HG03175 (cell line): ENCODE measurements at regions not wholly inside any gene's neighbourhood (a gene's known extent, or its start where the extent isn't known, plus 50 kb on each side); places are given as distances from the start of the nearest gene placed in this dataset.
"Not testable (repeated sequence)": the region's sequence is repeated elsewhere in the genome, so short reads cannot be mapped to it uniquely, and the experiment has no call there.

Experiments
- ATAC-seq: cut with Tn5 transposase; IDR thresholded peaks from one replicate; pipeline ENCODE4 v1.9.1; 2021; ENCODE audit warnings: mild to moderate bottlenecking, moderate library complexity; ENCODE audit not compliant: unreplicated experiment

DNA sequence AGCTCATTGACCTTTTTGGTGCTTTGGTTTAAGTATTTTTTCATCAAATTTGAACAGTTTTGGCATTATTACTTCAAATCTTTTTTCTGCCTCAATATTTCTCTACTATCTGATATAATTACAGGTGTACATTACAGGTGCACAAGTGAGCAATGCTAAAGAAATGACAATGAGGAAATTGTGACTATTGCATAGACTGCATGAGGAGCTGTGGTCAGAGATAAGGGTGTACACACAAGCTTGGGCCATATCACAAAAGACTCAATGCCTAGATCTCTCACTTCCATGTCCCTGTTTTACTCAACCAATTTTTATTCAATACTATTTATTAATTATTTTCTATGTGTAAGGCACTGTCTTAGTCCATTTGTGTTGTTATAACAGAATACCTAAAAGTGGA, 251.0 kb upstream of the UBASH3B start:
- no peak for ATAC-seq

DNA sequence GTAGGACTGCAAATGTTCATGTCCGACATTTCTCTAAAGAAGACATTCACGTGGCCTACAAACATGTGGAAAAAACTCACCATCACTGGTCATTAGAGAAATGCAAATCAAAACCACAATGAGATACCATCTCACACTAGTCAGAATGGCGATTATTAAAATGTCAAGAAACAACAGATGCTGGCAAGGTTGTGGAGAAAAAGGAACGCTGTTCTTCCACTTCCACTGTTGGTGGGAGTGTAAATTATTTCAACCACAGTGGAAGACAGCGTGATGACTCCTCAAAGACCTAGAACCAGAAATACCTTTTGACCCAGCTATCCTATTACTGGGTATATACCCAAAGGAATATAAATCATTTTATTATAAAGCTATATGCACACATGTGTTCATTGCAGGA, 253.9 kb upstream of the UBASH3B start:
- not testable (repeated sequence) for ATAC-seq

DNA sequence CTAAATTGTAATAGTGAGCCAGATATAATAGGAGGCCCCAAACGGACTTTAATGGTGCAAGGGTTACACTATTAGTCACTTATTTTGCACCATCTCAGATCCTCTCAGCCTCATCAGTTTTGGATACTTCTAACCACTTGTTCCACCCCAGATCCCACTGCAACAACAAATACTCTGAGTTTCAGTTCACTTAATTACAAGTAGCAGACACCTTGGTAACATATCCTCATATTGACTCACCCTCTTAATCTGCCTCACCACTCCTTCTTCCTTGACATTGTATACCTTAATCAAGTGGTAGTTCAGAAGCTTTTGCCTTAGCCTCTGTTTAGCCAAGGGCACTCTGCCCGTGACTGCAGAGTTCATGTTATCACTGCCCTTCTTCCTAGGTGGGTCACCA, 256.1 kb upstream of the UBASH3B start:
- peak; percentile 88 for ATAC-seq

DNA sequence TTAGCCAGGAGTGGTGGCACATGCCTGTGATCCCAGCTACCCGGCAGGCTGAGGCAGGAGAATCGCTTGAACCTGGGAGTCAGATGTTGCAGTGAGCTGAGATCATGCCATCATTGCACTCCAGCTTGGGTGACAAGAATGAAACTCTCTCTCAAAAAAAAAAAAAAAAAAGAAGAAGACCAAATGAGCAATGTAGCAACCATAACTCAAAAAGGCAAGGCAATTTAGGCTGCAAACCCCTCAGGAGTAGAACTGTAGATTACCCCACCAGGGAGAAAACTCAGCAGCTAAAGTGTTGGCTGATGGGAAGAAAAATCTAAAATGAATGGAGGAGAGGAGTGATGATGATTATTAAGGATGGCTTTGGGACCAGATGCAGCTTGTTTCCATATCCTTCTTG, 256.7 kb upstream of the UBASH3B start:
- no peak for ATAC-seq

DNA sequence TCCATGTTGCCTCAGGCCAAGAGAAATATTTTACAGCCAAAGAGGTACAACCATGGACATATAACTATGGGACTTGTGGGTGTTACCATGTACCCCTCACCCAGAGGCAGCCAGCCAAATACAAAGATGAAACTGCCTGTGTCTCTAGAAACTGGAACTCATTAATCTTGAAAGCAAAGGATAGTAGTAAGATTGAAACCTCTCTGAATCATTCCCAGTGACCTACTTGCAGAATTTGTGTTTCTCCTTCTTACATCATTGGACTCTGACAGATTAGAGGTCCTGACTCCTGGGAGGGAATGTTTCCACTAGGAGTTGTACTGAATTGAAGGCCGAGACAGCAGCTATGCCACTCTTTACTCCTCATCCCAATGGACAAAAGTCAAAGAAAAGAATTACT, 257.4 kb upstream of the UBASH3B start:
- ATAC-seq, result peak; percentile 50

DNA sequence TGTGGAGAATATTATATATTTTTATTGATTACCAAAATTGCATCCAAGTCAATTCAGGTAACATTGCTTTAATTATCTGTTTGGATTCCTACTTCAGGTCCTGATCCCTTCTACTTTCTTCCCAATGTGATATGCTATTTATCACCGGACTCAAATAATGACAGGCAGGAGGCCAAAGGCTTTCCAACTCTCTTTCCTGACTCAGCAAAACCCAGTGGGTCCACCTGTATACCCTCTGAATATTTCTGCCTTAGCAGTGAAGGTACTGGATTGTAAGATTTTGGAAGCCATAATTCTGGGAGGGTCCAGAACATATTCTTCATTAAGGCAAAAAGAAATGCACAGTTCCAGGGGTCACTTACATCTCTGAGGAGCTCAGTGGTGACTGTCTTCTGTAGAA, 260.2 kb upstream of the UBASH3B start:
- ATAC-seq, result no peak

DNA sequence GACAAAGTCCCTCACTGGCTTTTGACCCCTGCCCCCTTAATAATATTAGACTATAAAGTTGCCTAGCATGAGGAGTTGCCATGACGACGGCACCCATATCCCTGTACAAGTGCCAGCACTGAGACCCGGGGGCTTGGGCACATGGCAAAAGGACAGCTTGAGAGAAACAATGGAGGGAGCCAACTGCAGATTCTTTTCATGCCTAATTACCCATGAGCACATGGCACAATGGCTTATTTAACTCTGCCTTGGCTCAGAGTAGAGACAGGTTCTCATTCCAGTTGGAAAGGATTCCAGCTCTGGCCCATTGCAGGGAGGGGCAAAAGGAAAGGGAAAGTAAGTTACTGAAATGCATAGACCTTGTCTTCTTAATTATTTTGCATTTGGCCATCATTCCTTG, 261.2 kb upstream of the UBASH3B start:
- ATAC-seq, result no peak

DNA sequence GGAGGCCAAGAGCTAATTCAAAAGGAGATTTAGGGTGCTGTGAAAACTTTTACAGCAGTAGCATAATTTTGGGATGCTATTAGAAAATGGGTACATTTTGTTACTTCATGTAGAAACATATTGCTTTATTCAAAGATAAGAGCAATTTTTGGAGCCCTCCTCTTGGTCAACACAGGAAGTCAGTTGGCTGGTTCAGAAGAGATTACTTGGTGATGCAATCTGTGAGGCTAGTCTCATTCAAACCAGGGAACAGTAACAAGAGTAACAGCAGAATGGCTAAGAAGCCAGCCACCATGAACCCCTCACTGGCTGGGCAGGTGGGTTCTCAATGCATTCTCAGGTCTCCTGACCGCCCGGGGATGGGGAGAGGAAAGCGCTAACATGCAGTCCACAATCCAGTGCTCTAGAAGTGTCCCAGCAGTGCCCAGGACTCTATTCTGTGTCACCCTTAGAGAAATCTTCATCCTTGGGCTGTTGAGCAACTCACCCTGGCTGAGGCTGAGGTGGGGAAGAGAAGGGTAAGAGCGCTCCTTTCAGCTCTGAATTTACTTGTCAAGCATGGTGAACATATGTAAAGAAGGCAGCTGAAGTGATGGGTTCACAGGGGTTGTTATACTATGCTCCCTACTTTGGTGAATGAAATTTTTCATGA, 262.2 kb upstream of the UBASH3B start:
- no peak for ATAC-seq

DNA sequence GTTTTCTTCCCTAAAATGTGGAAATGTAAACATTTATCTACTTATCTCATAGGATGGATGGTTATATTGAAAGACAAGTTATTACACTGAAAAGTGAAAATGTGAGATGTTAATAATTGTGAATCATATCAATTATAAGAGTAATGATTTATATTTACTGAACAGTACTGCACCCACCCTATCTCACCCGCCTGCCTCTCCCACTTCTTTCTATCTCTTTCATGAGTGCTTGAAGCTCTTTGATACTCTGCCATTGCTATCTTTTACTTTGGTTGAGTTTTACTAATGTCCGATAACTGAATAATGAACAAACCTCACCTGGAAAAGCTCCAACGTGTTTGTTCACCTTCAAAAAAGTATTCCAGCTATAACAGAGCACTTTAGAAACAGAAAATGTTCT, 263.0 kb upstream of the UBASH3B start:
- no peak for ATAC-seq

DNA sequence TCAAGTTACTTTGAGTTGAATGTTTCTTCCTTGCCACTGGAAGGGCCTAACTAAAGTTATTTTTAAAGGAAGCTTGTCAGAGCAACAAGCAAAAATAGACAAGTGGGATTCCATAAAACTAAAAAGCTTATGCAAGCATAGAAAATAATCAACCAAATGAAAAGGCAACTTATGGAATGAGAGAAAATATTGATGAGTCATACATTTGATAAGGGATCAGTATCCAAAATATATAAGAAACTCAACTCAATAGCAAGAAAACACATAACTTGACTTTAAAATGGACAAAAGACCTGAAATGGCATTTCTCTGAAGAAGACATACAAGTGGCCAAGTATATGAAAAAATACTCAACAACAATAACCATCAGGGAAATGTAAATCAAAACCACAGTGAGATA, 264.5 kb upstream of the UBASH3B start:
- no peak for ATAC-seq

DNA sequence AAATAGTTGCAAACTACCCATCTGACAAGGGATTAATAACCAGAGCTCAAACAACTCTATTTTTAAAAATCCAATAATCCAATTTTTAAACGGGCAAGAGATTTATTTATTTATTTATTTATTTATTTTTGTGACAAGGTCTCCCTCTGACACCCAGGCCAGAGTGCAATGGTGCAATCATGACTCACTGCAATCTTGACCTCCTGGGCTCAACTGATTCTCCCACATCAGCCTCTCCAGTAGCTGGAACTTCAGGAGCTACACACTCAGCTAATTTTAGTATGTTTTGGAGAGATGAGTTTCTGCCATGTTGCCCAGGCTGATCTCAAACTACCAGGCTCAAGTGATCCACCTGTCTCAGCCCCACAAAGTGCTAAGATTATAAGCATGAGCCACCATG, 267.2 kb upstream of the BLID start:
- no peak for ATAC-seq

DNA sequence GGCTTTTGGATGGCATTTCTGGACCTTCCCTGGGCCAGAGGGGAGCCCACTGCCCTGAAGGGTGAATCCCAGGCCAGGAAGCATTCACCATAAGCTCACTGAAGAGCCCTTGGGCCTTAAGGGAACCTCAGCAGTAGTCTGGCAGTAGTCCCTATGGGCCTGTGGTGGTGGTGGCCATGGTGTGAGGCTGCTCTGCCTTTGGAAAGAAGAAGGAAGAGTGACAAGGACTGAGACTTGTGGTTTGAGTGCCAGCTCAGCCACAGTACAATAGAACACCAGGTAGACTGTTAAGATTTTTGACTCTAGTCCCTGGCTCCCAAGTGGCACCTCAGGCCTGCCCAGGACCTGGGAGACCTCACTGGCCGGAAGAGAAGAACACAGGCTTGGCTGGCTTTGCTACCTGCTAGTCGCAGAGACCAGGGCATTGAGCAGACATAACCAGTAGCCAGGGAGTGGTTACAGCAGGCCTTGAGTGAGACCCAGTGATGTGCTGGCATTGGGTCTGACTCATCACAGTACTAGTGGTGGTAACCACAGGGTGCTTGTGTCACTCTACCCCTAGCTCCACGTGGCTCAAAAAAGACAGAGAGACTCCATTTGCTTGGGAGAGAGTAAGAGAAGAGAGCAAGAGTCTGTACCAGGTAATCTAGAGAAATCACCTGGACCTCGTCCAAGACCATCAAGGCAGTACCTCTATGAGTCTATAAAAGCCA, 259.8 kb upstream of the BLID start:
- ATAC-seq, result no peak

DNA sequence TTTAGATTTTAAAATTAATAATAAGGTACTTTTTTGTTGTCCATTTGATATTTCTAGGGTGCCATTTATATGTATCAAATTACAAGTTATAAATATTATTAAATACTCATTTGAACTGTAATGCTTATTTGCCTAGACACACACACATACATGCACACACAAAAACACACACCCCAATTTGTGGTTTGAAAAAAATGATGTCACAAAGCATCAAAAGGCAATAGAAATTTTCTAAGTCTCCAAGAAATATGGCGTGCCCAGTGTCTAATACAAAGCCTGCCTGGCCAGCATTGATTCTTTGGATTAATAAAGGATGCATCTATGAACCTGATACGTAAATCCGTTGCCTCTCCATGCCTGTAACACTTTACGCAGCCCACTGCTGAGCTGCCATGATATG, 252.8 kb upstream of the BLID start:
- ATAC-seq, result no peak

DNA sequence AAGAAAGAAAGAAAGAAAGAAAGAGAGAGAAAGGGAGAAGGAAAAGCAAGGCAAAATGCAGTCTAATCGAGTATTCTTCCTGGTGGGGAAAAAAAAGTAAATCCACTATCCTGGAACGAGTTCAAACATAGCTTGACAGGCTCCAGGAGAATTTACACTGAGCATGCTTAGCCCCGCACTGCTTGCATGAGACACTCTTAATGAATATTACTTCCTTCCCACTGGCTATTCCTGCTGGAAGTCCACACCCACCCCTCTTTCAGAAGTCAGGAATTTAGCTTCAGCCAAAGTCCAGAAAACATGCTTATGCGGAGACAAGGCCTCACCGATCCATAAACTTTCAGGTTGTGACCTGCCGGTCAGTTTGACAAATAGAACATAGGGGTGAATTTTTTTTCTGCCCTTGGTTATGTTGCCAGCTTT, 251.8 kb upstream of the BLID start:
- ATAC-seq, result no peak

DNA sequence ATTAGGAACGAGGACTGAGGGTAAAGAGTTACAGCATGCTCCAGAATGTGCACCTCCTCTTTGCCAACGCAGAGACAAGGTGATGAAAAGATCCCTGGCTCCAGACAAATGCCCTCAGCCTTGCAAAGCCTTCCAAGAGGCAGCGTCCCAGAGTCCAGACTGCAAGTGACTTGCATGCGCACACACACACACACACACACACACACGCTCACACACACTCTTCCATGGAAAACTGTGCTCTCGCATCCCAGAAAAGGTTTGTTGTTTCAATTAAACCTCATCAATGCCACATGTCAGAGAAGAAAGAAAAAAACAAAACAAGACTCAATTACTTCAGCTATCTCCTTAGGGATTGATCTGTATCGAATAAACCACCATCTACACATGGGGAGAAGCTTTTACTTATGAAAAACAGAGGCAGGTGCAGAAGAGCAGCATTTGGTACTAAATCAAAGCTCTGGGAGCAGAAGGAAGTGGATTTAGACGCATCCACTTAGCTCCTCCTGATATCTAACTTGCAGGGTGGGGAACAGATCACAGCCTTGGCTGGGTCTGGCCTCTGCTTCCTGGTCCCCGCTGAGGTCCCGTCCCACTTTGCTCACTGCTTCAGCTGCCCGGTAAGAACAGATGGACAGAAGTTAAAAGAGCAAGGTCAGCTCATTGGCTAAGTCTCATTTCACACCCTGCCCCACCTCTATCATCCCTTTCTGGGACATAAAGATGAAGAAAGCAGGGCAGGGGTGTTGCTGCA, 249.8 kb upstream of the BLID start:
- no peak for ATAC-seq

DNA sequence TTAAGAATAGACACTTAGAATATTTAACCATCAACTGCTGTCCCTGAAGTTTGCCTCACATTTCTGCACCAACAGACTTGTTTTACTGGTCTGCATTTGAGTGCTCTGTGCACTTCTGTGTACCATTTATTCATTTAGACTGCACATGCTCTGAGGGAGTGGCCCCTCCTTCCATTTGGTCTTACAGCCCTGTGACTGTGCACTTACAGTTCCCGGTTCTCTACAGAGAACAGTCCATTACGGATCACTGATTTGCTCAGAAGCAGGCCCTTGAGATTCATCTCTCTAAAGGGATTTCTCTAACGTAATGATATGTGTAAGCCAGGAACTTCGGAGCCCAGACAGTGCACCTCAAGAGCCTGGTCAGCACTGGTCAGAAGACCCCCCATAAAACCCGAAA, 247.3 kb upstream of the BLID start:
- ATAC-seq, result no peak

DNA sequence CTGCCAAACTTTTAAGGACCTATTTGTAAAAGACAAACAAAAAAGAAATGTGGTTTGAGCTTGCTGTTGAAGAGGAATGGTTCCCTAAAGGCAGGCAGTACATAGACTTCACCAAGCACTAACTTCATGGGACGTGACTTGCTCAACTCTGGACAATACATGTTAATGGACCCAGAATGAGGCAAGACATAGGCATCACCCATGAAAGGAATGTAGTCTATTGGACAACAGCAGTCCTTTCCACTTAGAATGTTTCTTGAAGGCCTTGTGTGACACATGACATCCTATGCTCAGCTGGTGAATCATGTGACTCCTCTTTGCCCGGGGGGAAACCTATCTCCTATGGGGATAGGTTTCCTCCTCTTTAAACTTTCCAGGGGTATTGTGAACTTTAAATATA, 246.4 kb upstream of the BLID start:
- no peak for ATAC-seq

DNA sequence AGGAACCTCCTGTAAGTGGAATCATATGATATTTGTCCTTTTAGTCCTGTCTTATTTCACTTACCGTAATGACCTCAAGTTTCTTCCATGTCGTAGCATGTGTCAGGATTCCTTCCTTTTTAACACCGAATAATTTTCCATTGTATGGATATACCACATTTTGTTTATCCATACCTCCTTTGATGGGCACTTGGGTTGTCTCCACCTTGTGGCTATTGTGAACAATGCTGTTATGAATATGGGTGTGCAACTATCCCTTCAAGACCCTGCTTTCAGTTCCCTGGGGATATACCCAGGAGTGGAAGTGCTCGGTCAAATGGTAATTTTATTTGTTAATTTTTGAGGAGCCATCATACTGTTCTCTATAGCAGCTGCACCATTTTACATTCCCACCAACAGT, 244.9 kb upstream of the BLID start:
- no peak for ATAC-seq

DNA sequence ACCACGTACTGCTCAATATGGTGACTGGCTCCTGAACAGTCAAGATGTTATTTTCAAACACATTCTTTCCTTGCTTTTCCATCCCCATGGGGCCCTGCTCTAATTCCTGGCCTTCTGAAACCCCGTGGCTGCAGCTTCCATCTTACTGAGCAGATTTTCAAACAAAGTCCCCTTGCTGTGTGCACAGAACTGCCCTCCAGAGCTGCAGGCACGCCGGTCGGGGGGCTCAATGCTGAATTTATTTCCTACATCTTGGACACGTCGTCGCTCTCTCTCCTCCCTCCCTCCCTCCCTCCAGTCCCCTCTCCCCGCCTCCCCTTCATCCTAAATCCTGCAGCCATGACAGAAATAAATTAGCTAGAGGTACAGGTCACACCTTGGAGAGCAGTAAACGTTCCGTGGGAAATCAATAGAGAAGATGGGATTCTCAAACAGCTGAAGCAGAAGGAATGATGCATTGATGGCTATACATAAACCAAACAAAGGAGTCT, 243.1 kb upstream of the BLID start:
- ATAC-seq, result no peak

DNA sequence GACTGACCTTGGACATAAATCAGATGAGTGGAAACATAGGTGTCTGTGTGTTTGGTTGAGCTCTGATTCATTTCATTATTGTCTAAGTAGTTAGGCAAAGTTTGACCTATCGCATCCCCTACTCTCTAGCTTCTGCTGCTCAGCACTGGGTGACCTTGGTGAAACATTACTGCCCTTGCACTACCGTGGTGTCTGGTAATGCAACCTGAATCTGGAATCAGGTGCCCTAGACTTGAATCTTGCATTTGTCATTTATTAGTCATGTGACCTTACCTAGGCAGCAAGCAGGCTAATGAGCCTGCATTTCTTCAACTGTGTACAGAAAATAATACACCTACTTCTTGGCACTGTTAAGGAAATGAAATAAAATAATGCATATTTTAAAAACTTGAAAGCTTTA, 242.3 kb upstream of the BLID start:
- no peak for ATAC-seq

DNA sequence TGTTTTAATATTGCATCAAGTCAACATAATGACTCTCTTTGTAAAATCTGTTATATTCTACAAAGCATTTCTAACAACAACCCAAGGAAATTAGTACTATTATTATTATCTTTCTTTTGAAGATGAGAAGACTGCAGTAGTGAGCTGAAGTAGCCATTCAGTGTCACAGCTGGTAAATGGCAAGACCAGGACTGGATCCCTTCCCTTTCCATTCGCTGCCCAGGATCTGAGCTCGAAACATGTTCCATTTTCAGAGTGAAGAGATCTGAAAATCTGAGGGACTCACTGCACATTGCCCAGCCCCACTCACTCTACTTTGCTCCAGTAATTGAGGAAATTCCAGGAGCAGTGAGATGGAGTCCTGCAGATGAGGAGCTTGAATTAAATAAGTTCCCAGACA, 240.0 kb upstream of the BLID start:
- no peak for ATAC-seq
